ENCODE measurements at regions not wholly inside any gene's neighbourhood (a gene's known extent, or its start where the extent isn't known, plus 50 kb on each side); places are given as distances from the start of the nearest gene placed in this dataset.
"Not testable (repeated sequence)": the region's sequence is repeated elsewhere in the genome, so short reads cannot be mapped to it uniquely, and the experiment has no call there.

GRCh38 chr1:204782118-204782700, 88.5 kb upstream of the NFASC start:
- DNase-seq, result no peak

GRCh38 chr1:204785023-204785422, 85.6 kb upstream of the NFASC start:
- DNase-seq, result not testable (repeated sequence)

GRCh38 chr1:204788470-204788869, 82.2 kb upstream of the NFASC start:
- DNase-seq, result no peak

GRCh38 chr1:204791453-204792353, 79.0 kb upstream of the NFASC start:
- DNase-seq, result peak; percentile 63

- DNase-seq, result no peak
Observed at GRCh38 chr1:204792354-204792692, 78.3 kb upstream of the NFASC start.

DNA sequence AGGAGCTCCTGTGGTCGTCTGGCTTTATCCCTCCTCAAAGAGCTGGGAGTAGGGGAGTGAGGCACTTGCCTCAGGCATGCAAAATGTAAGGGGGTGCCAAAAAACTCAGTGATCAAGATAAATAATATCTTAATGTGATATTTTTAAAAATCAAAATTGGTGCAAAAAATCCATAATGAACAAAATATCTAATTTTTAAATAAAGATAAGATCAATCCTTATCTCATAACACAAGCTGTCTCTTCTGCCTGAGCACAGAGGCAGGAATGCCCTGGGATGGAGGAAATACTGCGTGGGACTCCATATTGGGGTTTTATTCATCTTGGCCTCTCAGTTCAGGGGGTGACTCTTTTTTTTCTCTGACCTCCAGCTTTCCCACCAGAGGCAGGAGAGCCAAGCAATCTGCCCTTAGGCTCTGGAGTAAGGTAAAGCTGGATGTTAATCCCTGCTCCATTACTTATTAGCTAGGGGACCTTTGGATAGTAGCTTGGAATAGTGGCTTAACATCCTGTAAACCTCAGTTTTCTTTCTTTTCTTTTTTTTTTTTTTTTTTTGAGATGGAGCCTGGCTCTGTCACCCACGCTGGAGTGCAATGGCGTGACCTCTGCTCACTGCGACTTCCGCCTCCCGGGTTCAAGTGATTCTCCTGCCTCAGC, 77.3 kb upstream of the NFASC start:
- no peak for DNase-seq

- DNase-seq, result not testable (repeated sequence)
Observed at GRCh38 chr1:204796886-204797285, 73.8 kb upstream of the NFASC start.

- DNase-seq, result no peak
Observed at GRCh38 chr1:204797401-204797800, 73.3 kb upstream of the NFASC start.

- DNase-seq, result no peak
Observed at GRCh38 chr1:204799630-204800029, 71.0 kb upstream of the NFASC start.

DNA sequence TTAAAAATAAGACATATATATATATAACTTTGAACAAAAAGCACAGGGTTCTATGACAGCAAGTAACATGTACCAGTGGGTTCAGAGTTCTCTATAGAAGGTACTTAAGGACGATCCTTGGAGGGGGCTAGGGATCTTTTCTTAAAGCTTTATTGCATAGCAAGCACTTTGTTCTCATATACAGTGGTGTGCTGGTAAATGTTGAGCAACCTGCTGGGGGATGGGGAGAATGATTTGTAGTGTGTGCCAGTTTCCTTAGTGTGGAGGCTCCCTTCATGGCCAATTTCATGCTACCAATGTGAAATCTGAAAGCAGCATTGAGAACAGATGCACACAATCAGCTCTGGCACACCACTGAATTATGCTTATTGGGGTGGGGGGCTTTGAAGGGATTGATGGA, 69.5 kb upstream of the NFASC start:
- no peak for DNase-seq

DNA sequence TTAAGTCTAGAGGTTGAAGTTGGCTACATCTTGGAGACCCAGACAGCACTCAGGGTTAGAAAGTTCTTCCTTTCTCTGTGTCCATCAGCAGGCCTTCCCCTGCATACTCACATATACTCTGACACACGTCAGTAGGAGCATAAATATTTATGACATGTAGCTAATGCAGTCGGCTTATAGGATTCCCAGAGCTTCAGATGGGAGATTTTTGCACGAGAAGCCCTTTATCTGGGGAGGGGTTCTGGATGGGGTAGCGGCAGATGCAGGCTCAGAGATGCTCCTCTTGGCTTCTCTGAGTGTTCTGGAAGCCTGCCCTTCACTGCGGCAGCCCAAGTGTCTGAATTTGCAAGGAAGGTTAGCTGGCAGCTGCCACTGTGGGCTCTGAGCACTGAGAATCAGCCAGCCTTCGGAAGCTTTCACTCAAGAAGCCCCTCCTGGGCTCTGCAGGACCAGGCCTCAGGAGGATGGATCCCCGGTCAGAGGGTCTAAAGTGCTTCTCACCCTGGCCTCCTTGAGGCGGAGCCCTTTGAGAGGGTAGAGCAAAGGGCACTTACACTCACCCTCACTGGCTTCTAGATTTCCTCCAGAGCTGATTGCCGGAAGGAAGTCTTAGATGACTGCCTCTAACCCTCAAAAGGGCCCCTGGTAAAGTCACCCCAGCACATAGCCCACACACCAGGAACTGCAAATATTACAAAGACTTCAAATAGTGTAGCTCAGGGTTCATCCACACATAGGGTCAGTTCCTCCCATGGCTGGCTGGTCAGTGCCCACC, 68.1 kb upstream of the NFASC start:
- DNase-seq, result no peak

GRCh38 chr1:204803607-204804006, 67.1 kb upstream of the NFASC start:
- no peak for DNase-seq

DNA sequence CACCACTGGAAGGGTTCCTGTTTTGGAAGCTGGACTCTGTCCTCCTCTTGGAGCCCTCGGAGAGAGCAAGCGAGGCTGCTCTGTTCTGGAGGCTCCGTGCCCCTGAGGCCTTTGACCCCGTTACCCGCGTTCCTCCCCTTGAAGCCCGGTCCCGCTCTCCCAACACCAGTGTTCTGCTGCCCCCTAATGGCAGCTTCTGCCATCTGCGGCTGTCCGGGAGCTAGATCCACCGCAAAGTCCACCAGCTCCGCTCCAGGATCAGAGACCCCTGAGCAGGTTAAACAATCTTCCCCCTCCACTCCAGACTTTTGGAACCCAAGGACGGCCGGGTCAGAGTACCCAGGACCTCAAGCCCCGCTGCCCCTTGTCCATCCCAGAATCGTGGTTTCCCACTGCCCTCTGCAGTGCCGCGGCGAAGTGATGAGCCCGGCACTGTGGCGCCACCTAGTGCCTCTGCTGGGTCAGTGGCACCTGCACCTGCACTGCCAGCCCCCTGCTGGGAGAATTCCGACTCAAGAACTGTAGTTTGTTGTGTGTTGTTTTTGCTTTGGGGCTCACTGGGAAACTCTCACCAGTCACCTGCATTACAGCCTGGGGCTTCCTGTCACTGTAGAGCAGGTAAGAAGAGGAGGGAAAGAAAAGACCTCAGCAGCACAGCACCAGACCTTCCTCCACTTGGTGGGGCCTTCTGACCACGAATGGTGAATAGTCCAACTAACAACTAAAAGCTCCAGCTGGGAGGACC, 63.5 kb upstream of the NFASC start:
- peak; percentile 77 for DNase-seq

DNA sequence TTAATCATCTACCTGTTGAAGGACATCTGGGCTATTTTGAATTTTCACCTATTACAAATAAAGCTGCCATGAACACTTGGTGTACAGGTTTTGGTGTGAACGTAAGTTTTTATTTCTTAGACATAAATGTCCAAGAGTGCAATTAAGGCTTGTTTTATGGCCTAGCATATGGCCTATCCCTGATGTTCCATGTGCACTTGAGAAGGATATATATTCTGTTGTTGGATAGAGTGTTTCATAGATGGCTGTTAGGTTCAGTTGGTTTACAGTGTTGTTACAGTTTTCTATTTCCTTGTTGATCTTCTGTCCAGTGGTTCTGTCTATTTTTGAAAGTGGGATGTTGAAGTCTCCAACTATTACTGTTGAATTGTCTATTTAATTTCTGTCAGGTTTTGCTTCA, 61.2 kb upstream of the NFASC start:
- DNase-seq, result no peak

GRCh38 chr1:204812842-204813241, 57.8 kb upstream of the NFASC start:
- no peak for DNase-seq

GRCh38 chr1:204813522-204813921, 57.1 kb upstream of the NFASC start:
- DNase-seq, result no peak

DNA sequence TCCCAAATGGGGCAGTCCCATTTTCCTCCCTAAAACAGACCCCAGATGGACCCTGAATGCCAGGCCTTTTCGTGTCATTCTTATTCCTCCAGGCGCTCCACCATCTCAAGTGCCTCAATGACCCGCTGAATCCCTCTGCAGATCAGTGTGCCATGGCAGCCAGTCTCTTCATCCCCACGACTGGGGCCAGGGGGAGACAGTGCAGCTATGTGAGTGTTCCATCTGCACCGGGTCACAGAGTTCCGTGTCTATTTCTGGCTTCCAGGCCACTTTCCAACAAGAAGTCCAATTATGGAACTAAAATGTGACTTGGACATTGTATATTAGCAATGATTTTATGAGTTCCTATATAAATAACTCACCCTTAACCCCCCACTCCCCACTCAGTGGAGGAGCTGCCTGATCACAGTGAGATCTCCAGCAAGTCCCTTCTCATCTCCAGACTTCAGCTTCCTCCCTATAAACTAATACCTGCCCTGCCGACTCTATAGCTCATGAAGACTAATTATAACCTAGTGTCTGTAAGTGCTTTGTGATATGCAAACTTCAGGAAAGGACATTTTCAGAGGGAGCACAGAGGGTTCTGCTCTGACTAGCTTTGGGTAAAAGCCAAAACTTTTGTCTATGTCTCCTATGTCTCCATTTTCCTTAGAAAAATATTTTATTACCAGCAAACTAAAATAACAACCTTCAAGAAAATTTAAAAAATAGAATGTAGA, 56.3 kb upstream of the NFASC start:
- DNase-seq, result no peak

GRCh38 chr1:204817341-204817740, 53.3 kb upstream of the NFASC start:
- DNase-seq, result no peak

DNA sequence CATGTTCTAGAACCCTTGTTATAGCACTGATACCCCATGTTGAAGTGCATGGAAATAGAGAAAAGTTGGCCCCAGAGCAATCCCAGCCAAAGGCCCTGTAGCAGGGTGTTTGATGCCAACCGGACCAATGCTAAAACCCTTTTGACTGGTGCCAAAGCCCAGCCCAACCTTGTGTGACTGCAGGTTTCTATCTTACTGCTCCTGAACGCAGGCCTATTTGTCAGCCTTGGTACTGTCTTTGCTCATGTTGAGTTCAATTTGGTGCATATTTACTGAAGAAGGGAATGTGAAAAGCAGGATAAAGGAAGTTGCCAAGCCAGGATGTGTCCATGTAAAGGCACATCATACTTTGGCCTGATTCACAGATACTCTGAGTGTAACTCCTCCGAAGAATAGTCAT, 51.7 kb upstream of the NFASC start:
- no peak for DNase-seq

DNA sequence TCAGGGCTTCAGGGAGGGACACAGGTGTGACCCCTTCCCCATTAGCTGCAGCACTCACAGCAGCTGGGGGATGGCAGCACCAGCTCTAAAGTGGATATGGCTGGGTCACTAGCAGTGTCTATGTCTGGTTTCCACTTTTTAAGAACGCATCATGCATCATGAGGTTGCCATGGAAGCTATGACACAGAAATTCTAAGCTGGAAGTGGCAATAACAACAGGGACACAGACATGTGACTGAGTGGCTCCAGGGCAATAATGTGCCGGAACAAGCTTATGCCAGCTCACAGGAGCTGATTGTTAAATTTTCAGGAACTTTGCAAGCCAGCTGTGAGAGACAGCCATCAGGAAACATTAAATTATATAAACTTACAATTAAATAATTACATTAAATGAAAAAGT, 51.2 kb upstream of the NFASC start:
- no peak for DNase-seq
